Memory B cell (primary cell): ENCODE measurements at regions not wholly inside any gene's neighbourhood (a gene's known extent, or its start where the extent isn't known, plus 50 kb on each side); places are given as distances from the start of the nearest gene placed in this dataset.
"Not testable (repeated sequence)": the region's sequence is repeated elsewhere in the genome, so short reads cannot be mapped to it uniquely, and the experiment has no call there.

ENCODE experiments used
- ATAC-seq: fragments of 150-1000 bp; cut with Tn5 transposase; 2 replicates; pipeline ENCODE4 v1.10.0; 2021; ENCODE audit warnings: low read depth, mild to moderate bottlenecking, moderate library complexity
- DNase-seq, 2 donors: peaks; one replicate each; pipeline ENCODE4 v3.0.0; 2022; ENCODE audit warnings: low spot score in 2 of 2
- H3K27ac Mint-ChIP-seq: one replicate; pipeline ENCODE4 v1.8.0; 2022; ENCODE audit warnings: mild to moderate bottlenecking, moderate library complexity, mixed read lengths
- H3K27me3 Mint-ChIP-seq: one replicate; pipeline ENCODE4 v1.8.0; 2022; ENCODE audit warnings: mixed read lengths
- H3K36me3 Mint-ChIP-seq: one replicate; pipeline ENCODE4 v1.8.0; 2022; ENCODE audit warnings: mild to moderate bottlenecking, mixed read lengths
- H3K4me1 Mint-ChIP-seq: one replicate; pipeline ENCODE4 v1.8.0; 2022; ENCODE audit warnings: mixed read lengths
- H3K4me3 Mint-ChIP-seq: one replicate; pipeline ENCODE4 v1.8.0; 2022; ENCODE audit warnings: mild to moderate bottlenecking, moderate library complexity, mixed read lengths
- H3K9me3 Mint-ChIP-seq: one replicate; pipeline ENCODE4 v1.8.0; 2022; ENCODE audit warnings: mixed read lengths

DNA sequence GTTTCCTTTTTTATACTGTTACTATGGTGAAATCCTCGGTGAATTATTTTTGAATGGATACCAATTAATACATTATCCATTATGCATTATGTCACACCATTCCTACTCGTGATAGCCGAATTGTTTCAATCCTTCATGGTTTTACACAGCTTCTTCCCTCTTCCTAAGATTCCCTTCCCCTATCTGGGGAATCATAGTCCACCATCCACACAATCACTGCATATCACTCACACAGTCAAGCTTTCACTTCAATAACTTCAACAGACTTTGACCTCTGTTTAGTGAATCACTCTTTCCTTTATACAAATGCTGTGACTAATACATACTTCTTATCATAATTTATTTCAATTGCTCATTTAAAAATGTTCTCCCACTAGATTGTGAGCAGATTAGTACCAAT is 1108.1 kb upstream of the LRRTM1 start:
- Mint-ChIP-seq H3K27me3 (no peaks in the 10 kb centered on the region), H3K4me3 (no peak overlapping the region), H3K9me3 (peaks cover 2% of the 10 kb centered on the region), H3K27ac (no peak overlapping the region), H3K36me3 (no peaks in the 10 kb centered on the region), H3K4me1 (no peaks in the 10 kb centered on the region)
- no peak for DNase-seq
- no peak for ATAC-seq

DNA sequence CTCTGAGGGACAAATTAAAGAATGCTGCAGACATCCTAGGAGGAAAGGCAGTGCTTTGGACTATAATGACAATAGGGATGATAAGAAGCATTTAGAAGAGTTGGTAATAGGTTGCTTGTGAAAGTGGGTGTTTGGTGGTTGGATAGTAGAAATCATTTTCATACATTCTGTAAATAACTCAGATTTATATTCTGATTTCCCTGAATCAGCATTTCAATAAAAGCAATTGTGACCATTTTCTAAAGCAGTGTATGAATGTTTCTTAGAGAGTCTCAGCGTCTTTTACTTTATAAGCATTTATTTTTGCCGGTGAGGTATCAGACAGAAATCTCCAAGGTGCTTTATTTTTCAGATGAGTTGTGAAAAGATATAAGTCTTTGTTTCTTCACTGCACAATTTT is 1099.0 kb upstream of the LRRTM1 start:
- Mint-ChIP-seq H3K27ac (no peak overlapping the region), H3K27me3 (no peaks in the 10 kb centered on the region), H3K9me3 (peaks cover 2% of the 10 kb centered on the region), H3K4me1 (no peaks in the 10 kb centered on the region), H3K4me3 (no peak overlapping the region), H3K36me3 (no peaks in the 10 kb centered on the region)
- DNase-seq = no peak
- ATAC-seq = no peak

DNA sequence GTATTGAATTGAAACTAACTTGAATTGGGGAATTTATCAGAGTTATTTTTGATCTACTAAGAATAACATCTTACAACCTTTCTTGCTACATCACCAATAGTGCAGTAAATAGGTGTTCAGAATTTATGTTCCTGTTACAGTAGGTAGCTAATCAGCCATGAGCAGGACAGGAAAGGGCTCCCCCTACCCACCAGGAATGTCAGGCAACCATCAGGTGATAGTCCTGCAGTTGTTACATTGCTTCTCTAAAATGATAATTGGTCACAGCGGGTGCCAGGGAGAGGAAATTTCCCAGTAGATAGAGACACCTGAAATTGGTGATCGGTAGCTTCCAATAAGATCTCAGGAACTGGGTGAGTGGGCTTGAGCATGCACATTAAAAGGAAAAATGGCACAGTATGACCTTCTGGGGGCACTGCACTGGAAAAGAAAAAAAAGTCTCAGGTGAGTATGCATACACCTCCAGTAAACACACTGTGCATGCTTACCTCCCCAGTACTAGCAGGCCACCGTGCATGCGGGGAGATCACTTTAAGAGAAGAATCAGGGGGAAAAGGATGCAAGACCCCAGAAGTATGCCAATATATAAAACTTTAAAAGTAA is 1092.0 kb upstream of the LRRTM1 start:
- Mint-ChIP-seq H3K4me3 (no peak overlapping the region), H3K36me3 (no peaks in the 10 kb centered on the region), H3K9me3 (peaks cover under 1% of the 10 kb centered on the region), H3K4me1 (no peaks in the 10 kb centered on the region), H3K27me3 (no peaks in the 10 kb centered on the region), H3K27ac (no peak overlapping the region)
- no peak for ATAC-seq
- DNase-seq = no peak

DNA sequence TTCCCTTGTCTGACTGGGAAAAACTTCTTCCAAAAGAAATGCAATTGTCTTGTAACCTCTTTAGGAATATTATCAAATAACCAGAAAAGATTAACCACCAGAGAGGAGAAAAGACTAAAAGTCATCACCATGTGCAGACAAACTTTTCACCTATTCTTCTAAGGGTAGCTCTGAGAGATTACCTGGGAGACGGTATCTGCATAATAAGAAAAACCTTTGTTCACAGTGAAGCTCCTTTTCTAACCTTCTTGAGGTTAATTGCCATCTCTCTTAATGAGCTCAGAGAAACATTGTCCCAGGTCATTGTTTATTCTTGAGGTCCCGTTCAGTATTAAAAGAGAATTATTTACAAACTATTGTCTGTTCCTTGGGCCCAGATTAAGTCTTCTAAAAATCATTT is 1091.2 kb upstream of the LRRTM1 start:
- Mint-ChIP-seq H3K4me3 (no peak overlapping the region), H3K36me3 (no peaks in the 10 kb centered on the region), H3K27me3 (no peaks in the 10 kb centered on the region), H3K4me1 (no peaks in the 10 kb centered on the region), H3K9me3 (no peaks in the 10 kb centered on the region), H3K27ac (no peak overlapping the region)
- no peak for DNase-seq
- ATAC-seq = no peak

DNA sequence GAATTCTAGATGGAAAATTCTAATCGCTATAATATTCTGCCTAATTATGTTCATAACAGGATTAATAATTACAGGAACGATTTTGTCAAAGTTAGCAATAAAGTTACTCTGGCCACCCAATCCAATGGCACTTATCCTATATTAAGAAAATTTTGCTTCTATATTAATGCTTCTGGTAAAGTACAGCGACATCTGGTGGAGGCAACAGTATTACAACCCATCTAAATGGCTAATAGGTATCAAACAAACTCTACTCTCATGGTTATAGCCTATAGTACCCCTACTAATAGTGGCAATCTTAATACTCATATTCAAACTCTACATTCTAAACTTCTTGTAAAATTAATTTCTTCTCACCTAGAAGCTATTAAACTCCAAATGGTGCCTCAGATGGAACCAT is 1084.7 kb upstream of the LRRTM1 start:
- DNase-seq = no peak
- no peaks in the 10 kb centered on the region for H3K27me3 Mint-ChIP-seq
- H3K27ac Mint-ChIP-seq = no peak overlapping the region
- H3K36me3 Mint-ChIP-seq = no peaks in the 10 kb centered on the region
- H3K9me3 Mint-ChIP-seq = peaks cover 6% of the 10 kb centered on the region
- no peak for ATAC-seq
- H3K4me3 Mint-ChIP-seq = no peak overlapping the region
- H3K4me1 Mint-ChIP-seq = no peaks in the 10 kb centered on the region

DNA sequence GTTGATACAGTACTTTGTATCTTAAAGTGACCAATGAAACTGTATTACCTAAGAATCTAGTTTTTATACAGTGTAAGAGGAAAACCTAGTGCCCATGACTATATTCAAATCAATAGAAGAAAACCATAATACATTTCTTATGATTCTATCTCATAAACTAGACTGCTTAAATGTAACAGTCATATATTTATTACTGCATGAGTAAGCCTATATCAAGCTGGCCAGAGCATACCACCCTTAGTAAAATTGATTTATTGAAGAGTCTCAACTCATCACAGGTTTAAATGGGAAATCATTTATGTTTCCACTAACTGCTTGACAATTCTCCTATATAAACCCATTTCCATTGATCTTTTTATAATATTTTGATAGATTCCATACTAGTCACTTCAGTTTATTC is 1059.2 kb upstream of the LRRTM1 start:
- ATAC-seq (no peak), DNase-seq (no peak)
- no peak overlapping the region for H3K4me3 Mint-ChIP-seq
- H3K4me1 Mint-ChIP-seq = no peaks in the 10 kb centered on the region
- H3K27ac Mint-ChIP-seq = no peak overlapping the region
- H3K27me3 Mint-ChIP-seq = no peaks in the 10 kb centered on the region
- H3K9me3 Mint-ChIP-seq = peaks cover 7% of the 10 kb centered on the region
- H3K36me3 Mint-ChIP-seq = no peaks in the 10 kb centered on the region

DNA sequence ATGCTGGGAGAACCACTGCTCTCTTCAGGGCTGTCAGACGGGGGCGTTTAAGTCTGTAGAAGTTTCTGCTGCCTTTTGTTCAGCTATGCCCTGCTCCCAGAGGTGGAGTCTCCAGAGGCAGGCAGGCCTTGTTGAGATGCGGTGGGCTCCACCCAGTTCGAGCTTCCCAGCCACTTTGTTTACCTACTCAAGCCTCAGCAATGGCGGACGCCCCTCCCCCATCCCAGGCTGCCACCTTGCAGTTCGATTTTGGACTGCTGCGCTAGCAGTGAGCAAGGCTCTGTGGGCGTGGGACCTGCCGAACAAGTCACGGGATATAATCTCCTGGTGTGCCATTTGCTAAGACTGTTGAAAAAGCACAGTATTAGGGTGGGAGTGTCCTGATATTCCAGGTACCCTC is 1057.9 kb upstream of the LRRTM1 start:
- H3K4me3 Mint-ChIP-seq, H3K36me3 Mint-ChIP-seq, ATAC-seq, H3K4me1 Mint-ChIP-seq, DNase-seq, H3K9me3 Mint-ChIP-seq, H3K27me3 Mint-ChIP-seq, H3K27ac Mint-ChIP-seq: not testable (repeated sequence)

DNA sequence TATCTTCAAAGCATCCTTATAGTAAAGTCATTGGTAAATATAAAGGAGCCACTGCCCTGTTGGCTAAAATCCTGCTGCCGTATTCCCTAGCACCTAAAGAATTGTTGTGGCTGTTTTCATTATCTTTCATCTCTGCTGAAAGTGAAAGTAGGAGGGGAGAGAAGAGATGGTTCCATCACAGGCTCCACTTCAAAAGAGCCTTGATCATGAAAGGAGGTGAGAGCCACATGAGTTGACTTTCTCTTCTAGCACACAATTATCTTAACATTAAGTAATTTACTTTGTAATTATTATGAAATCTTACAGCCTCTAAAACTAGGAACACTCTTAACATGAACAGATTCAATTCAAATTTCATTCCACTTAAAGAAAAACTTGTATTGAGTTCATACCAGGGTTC is 1050.9 kb upstream of the LRRTM1 start:
- H3K36me3 Mint-ChIP-seq = no peaks in the 10 kb centered on the region
- H3K4me1 Mint-ChIP-seq = no peaks in the 10 kb centered on the region
- H3K4me3 Mint-ChIP-seq = no peak overlapping the region
- H3K9me3 Mint-ChIP-seq = peaks cover 8% of the 10 kb centered on the region
- no peaks in the 10 kb centered on the region for H3K27me3 Mint-ChIP-seq
- H3K27ac Mint-ChIP-seq = no peak overlapping the region
- DNase-seq = no peak
- ATAC-seq = no peak

DNA sequence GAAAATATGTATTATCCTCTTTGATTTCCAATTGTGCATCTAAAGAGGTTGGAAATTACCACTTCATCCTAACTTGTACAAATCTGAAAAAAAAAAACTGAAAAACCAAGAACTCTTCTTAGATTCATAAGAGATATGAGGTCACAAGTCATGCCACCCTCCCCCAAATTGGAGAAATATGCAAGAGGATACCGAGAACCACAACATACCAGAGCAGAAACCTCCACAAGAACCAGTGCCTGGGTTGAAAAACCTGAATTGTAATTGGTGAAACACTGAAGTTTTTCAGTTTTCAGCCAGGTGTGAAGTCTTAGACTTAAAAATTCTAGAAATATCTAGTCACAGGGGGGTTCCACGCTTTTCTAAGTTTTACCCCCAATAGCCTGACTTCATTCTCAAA is 1029.5 kb upstream of the LRRTM1 start:
- Mint-ChIP-seq H3K4me3 (no peak overlapping the region), H3K4me1 (no peaks in the 10 kb centered on the region), H3K27me3 (no peaks in the 10 kb centered on the region), H3K9me3 (peaks cover 5% of the 10 kb centered on the region), H3K27ac (no peak overlapping the region), H3K36me3 (no peaks in the 10 kb centered on the region)
- ATAC-seq (no peak), DNase-seq (no peak)

DNA sequence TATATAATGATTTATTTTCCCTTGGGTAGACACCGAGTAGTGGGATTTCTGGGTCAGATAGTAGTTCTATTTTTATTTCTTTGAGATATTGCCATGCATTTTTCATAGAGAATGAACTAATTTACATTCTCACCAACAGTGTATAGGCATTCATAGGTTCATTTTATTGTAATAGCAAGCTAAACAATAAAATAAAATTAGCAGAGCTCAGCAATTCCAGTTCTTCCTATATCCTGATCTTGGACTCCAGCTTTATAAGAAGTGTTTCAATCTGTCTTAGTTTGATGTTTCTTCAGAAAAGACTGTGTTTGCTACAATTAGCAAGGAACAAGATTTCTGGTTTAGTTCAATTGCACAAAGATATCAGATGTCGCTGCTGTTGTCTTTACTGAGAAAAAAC is 1024.4 kb upstream of the LRRTM1 start:
- no peak for DNase-seq
- no peak overlapping the region for H3K27ac Mint-ChIP-seq
- no peaks in the 10 kb centered on the region for H3K36me3 Mint-ChIP-seq

DNA sequence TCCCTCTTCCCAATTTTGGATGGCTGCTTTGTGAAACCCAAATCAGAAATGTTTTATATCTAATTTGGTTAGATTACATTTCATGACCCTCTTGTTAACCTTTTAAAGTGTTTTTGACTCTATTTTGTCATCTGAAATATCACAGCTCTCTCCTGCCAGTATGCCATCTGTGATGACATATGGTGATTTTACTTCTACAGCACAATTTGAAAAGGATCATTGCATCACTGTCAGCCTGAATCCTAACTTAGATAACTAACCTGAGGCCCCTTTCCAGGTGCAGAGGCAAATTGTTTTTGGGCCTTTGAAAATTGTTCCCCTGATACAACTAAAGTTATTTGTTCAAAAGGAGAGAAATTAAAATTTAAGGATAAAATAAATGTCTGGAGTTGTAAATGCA is 1023.4 kb upstream of the LRRTM1 start:
- Mint-ChIP-seq H3K9me3 (peaks cover 12% of the 10 kb centered on the region), H3K27me3 (no peaks in the 10 kb centered on the region), H3K4me1 (no peaks in the 10 kb centered on the region), H3K27ac (no peak overlapping the region), H3K36me3 (no peaks in the 10 kb centered on the region), H3K4me3 (no peak overlapping the region)
- DNase-seq (no peak), ATAC-seq (no peak)

More for the DNA sequence above, 1024.4 kb upstream of the LRRTM1 start:
- H3K9me3 Mint-ChIP-seq = peaks cover 7% of the 10 kb centered on the region
- no peak for ATAC-seq
- no peak overlapping the region for H3K4me3 Mint-ChIP-seq
- no peaks in the 10 kb centered on the region for H3K4me1 Mint-ChIP-seq
- H3K27me3 Mint-ChIP-seq = no peaks in the 10 kb centered on the region

DNA sequence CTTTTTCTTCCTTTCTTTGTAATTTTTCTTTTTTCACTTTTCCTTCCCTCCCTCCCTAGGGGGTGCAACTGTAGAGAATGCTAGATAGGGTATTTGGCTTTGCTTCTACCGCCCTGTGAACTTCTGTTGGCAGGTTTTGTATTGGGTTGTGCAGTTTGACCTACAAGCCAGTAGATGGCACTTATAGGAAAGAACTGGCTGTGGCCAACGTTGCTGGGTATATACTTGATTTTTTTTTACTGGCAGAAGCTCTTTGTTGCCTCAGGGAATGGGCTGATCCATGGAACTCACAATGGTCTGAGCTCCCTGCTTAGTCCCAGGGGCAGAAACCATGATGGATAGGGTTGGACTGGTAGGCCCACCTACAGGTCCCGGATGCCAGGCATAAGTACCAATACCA is 1019.5 kb upstream of the LRRTM1 start:
- Mint-ChIP-seq H3K4me3 (no peak overlapping the region), H3K36me3 (no peaks in the 10 kb centered on the region), H3K4me1 (no peaks in the 10 kb centered on the region), H3K27ac (no peak overlapping the region), H3K27me3 (no peaks in the 10 kb centered on the region), H3K9me3 (peaks cover 17% of the 10 kb centered on the region)
- DNase-seq (no peak), ATAC-seq (no peak)

DNA sequence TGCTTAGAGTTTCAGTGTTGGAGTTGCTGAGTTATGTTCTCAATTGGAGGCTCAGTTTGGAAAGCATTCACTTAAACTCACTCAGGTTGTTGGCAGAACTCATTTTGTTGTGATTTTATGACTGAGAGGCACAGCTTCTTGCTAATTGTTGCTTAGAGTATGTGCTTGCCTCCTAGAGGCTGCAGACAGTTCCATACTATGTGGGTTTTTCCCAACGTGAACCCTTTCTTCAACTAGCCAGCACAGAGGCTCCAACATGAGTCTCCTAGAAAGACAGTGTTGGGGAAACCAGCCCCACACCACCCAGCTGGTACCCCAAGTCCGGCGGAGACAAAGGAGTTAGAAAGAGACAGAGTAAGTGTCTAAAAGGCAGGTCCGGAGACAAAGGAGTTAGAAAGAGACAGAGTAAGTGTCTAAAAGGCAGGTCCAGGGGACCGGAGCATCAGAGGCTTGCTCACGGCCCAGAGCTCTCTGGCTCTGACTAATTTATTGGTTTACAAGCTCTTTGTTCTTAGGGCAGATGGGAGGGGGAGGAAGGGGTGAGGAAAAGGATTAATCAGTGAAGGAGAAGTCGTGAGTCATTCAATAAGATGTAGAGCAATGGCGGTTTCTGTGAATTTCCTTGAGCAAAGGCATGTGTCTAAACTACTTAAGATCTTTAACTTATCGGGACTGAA is 999.7 kb upstream of the LRRTM1 start:
- no peak for DNase-seq
- H3K36me3 Mint-ChIP-seq = no peaks in the 10 kb centered on the region
- H3K4me1 Mint-ChIP-seq = no peaks in the 10 kb centered on the region
- H3K27me3 Mint-ChIP-seq = no peaks in the 10 kb centered on the region
- peaks cover 8% of the 10 kb centered on the region for H3K9me3 Mint-ChIP-seq
- H3K4me3 Mint-ChIP-seq = no peak overlapping the region
- no peak for ATAC-seq
- H3K27ac Mint-ChIP-seq = no peak overlapping the region

DNA sequence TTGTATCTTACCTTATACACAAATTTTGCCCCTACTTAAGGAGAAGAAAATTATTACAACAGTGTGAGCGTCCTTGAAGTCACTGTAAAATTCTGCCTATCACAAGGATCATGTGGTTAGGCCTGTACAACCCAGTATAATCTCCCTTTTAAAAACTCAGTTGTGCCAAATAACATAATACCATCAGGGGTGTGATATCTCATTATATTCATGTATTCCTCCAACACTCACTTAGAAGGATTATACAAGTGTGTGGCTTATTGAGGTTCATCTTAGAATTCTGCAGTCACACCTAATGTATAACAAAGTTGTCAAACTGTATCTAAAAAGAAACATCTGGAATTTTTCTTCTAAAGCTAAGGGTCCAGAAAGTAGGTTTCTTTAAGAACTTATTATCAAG is 998.8 kb upstream of the LRRTM1 start:
- DNase-seq = no peak
- peaks cover 8% of the 10 kb centered on the region for H3K9me3 Mint-ChIP-seq

DNA sequence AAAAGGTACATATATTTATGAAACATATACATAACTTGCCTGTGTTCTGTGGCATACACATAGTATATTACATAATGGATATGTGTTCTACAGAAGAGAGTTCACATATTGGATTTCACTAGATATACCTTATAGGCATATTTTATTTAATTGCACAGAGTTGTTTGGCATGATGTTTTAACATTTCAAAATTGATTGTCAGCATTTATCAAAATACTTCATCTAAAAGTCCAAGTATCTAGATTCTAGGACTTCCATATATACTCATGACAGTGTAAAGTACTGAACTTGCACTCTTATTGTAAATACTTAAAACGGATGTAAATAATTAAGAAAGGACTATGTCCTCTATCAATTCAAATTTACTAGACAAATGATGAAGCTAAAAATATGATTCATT is 995.3 kb upstream of the LRRTM1 start:
- DNase-seq = no peak
- H3K9me3 Mint-ChIP-seq = peaks cover 7% of the 10 kb centered on the region
- H3K27me3 Mint-ChIP-seq = no peaks in the 10 kb centered on the region
- H3K27ac Mint-ChIP-seq = no peak overlapping the region
- no peak for ATAC-seq
- no peak overlapping the region for H3K4me3 Mint-ChIP-seq
- no peaks in the 10 kb centered on the region for H3K4me1 Mint-ChIP-seq
- H3K36me3 Mint-ChIP-seq = no peaks in the 10 kb centered on the region

More for the DNA sequence above, 998.8 kb upstream of the LRRTM1 start:
- Mint-ChIP-seq H3K27me3 (no peaks in the 10 kb centered on the region), H3K27ac (no peak overlapping the region), H3K4me3 (no peak overlapping the region), H3K4me1 (no peaks in the 10 kb centered on the region), H3K36me3 (no peaks in the 10 kb centered on the region)
- ATAC-seq = no peak
